HEK293 (cell line): ENCODE measurements at regions not wholly inside any gene's neighbourhood (a gene's known extent, or its start where the extent isn't known, plus 50 kb on each side); places are given as distances from the start of the nearest gene placed in this dataset.
A peak's percentile ranks its signal among the peaks of the same experiment; 100 is the strongest.

ENCODE experiments used
- PRDM1 ChIP-seq: fragments of 450-650 bp; formaldehyde crosslinking; IDR thresholded peaks from 2 replicates; pipeline ENCODE4; 2016; ENCODE audit warnings: missing biosample characterization, missing genetic modification characterization
- YY1 ChIP-seq: fragments of 450-650 bp; formaldehyde crosslinking; IDR thresholded peaks from 2 replicates; pipeline ENCODE4 v1.5.1; 2018; ENCODE audit warnings: missing biosample characterization, missing genetic modification characterization
- ZNF654 ChIP-seq: fragments of 450-650 bp; formaldehyde crosslinking; IDR thresholded peaks from 2 replicates; pipeline ENCODE4 v1.5.1; 2016; ENCODE audit warnings: low read depth, missing biosample characterization, missing genetic modification characterization
- TF ChIP-seq, protein P1 (sequence below): fragments of 450-650 bp; formaldehyde crosslinking; IDR thresholded peaks from 2 replicates; pipeline ENCODE4 v1.5.1; 2017; ENCODE audit warnings: missing biosample characterization, mild to moderate bottlenecking, missing genetic modification characterization, moderate library complexity
- TF ChIP-seq, protein P2 (sequence below): sonication (generic); formaldehyde crosslinking; IDR thresholded peaks from 2 replicates; pipeline ENCODE4 v1.8.1; 2022; ENCODE audit warnings: mild to moderate bottlenecking, moderate library complexity, missing genetic modification reagents
- TF ChIP-seq, protein P3 (sequence below): fragments of 450-650 bp; formaldehyde crosslinking; IDR thresholded peaks from 2 replicates; pipeline ENCODE4 v1.5.1; 2016; ENCODE audit warnings: missing biosample characterization, missing genetic modification characterization
- TF ChIP-seq, protein P4 (sequence below): fragments of 450-650 bp; formaldehyde crosslinking; IDR thresholded peaks from 2 replicates; pipeline ENCODE4 v1.5.1; 2016; ENCODE audit warnings: missing biosample characterization, missing genetic modification characterization, low read depth
- TF ChIP-seq, protein P5 (sequence below): IDR thresholded peaks from 2 replicates; pipeline ENCODE4 v1.6.1; 2011; ENCODE audit warnings: mild to moderate bottlenecking, low read depth, low read length, borderline replicate concordance

DNA sequence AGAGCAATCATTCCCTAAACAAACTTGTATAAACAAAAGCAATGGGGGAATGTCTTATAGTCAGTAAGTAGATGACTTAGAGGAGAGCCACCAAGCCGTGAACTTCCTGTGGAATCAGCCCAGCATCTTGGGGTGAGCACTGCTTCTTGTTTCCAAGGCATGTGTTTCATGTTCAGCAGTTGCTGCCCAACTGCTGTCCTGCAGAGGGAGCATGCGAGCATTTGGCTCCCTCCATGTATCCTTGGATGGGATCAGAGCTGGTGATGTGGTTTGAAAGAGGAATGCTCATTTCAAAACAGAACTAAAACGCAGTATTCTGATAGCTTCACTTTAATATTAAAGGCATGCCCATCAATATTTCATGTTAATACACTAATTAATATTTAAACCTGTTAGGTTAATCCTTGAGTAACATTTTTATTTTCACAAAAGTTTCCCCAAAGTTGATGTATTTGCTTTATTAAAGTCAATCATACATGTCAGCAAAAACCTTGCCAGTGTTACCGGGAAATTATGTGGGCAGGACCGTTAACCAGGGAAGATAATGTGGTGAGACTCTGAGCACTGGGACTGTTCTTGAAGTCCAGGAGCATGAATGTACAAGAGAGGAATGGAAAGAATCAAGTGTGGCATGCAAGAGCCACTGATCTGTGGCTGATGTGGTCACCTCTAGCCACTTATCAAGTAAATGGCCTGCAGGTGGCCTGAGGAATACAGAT is 172.1 kb upstream of the GGTLC1 start:
- TF ChIP-seq, protein P1, sequence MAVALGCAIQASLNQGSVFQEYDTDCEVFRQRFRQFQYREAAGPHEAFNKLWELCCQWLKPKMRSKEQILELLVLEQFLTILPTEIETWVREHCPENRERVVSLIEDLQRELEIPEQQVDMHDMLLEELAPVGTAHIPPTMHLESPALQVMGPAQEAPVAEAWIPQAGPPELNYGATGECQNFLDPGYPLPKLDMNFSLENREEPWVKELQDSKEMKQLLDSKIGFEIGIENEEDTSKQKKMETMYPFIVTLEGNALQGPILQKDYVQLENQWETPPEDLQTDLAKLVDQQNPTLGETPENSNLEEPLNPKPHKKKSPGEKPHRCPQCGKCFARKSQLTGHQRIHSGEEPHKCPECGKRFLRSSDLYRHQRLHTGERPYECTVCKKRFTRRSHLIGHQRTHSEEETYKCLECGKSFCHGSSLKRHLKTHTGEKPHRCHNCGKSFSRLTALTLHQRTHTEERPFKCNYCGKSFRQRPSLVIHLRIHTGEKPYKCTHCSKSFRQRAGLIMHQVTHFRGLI (tag by site-specific recombination) = no peak
- TF ChIP-seq ZNF654 (tag by site-specific recombination) (0 out of 2 replicates have a peak, but pooled peaks have one; percentile 7), YY1 (no peak), PRDM1 (tag by site-specific recombination) (no peak)
- TF ChIP-seq, protein P2, sequence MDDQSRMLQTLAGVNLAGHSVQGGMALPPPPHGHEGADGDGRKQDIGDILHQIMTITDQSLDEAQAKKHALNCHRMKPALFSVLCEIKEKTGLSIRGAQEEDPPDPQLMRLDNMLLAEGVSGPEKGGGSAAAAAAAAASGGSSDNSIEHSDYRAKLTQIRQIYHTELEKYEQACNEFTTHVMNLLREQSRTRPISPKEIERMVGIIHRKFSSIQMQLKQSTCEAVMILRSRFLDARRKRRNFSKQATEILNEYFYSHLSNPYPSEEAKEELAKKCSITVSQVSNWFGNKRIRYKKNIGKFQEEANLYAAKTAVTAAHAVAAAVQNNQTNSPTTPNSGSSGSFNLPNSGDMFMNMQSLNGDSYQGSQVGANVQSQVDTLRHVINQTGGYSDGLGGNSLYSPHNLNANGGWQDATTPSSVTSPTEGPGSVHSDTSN (CRISPR knock-in tag) = no peak
- TF ChIP-seq, protein P3, sequence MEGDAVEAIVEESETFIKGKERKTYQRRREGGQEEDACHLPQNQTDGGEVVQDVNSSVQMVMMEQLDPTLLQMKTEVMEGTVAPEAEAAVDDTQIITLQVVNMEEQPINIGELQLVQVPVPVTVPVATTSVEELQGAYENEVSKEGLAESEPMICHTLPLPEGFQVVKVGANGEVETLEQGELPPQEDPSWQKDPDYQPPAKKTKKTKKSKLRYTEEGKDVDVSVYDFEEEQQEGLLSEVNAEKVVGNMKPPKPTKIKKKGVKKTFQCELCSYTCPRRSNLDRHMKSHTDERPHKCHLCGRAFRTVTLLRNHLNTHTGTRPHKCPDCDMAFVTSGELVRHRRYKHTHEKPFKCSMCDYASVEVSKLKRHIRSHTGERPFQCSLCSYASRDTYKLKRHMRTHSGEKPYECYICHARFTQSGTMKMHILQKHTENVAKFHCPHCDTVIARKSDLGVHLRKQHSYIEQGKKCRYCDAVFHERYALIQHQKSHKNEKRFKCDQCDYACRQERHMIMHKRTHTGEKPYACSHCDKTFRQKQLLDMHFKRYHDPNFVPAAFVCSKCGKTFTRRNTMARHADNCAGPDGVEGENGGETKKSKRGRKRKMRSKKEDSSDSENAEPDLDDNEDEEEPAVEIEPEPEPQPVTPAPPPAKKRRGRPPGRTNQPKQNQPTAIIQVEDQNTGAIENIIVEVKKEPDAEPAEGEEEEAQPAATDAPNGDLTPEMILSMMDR (tag by site-specific recombination) = no peak
- TF ChIP-seq, protein P4, sequence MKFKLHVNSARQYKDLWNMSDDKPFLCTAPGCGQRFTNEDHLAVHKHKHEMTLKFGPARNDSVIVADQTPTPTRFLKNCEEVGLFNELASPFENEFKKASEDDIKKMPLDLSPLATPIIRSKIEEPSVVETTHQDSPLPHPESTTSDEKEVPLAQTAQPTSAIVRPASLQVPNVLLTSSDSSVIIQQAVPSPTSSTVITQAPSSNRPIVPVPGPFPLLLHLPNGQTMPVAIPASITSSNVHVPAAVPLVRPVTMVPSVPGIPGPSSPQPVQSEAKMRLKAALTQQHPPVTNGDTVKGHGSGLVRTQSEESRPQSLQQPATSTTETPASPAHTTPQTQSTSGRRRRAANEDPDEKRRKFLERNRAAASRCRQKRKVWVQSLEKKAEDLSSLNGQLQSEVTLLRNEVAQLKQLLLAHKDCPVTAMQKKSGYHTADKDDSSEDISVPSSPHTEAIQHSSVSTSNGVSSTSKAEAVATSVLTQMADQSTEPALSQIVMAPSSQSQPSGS = no peak
- TF ChIP-seq, protein P5, sequence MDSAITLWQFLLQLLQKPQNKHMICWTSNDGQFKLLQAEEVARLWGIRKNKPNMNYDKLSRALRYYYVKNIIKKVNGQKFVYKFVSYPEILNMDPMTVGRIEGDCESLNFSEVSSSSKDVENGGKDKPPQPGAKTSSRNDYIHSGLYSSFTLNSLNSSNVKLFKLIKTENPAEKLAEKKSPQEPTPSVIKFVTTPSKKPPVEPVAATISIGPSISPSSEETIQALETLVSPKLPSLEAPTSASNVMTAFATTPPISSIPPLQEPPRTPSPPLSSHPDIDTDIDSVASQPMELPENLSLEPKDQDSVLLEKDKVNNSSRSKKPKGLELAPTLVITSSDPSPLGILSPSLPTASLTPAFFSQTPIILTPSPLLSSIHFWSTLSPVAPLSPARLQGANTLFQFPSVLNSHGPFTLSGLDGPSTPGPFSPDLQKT = no peak
